GM23338 (cell line): ENCODE measurements at regions not wholly inside any gene's neighbourhood (a gene's known extent, or its start where the extent isn't known, plus 50 kb on each side); places are given as distances from the start of the nearest gene placed in this dataset.

Experiments used
- EZH2 ChIP-seq: fragments of 200-600 bp; sonication (generic); IDR thresholded peaks from one replicate; pipeline ENCODE4 v1.8.0; 2017; ENCODE audit warnings: antibody characterized with exemption, mild to moderate bottlenecking, low read depth; ENCODE audit not compliant: unreplicated experiment
- EZH2phosphoT487 ChIP-seq: fragments of 200-600 bp; sonication (generic); IDR thresholded peaks from one replicate; pipeline ENCODE4 v1.8.1; 2018; ENCODE audit warnings: antibody characterized with exemption; ENCODE audit not compliant: unreplicated experiment
- NANOG ChIP-seq: IDR thresholded peaks from 2 replicates; pipeline ENCODE4 v1.6.1; 2016; ENCODE audit warnings: antibody characterized with exemption, borderline replicate concordance
- POLR2AphosphoS5 ChIP-seq: IDR thresholded peaks from 2 replicates; pipeline ENCODE4 v1.6.1; 2016; ENCODE audit warnings: antibody characterized with exemption, low read depth
- ZNF114 ChIP-seq: fragments of 250-450 bp; sonication (Bioruptor Pico); IDR thresholded peaks from 2 replicates; pipeline ENCODE4 v1.5.0; 2020; ENCODE audit warnings: mild to moderate bottlenecking, moderate library complexity
- ZNF331 ChIP-seq: fragments of 250-450 bp; sonication (Bioruptor Pico); IDR thresholded peaks from 2 replicates; pipeline ENCODE4 v1.5.0; 2020; ENCODE audit warnings: low read depth, mild to moderate bottlenecking, moderate library complexity
- TF ChIP-seq, protein P1 (sequence below), 2 experiments: fragments of 200-600 bp in 1 of 2; sonication (generic) in 1 of 2; conservative IDR thresholded peaks; 2 replicates each; pipeline versions ENCODE4 v1.5.1 to v1.6.1; 2016 to 2017; ENCODE audit warnings: antibody characterized with exemption in 2 of 2, low read depth in 2 of 2, mild to moderate bottlenecking in 2 of 2, moderate library complexity in 1 of 2
- TF ChIP-seq, protein P2 (sequence below): IDR thresholded peaks from one replicate; pipeline ENCODE4 v1.6.1; 2018; ENCODE audit warnings: antibody characterized with exemption; ENCODE audit not compliant: unreplicated experiment

DNA sequence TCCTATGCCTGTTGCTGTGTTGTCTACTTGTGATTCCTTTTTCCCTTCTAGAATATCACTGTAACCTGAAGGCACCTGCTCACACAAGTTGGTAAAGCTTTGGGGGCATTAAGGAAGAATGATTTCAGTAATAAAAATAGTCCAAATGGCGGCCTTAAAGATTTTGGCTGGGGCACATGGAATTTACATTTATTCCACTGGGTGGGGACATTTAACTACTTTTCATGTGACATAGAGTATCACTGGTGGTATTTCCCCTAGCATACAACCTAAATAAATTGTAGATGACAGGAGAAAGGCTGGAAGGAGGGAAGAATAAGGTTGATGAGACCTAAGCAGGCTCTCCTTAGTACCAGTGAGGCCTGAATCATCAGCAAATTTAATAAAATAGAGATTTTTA lies 121.8 kb upstream of the EDA2R start:
- TF ChIP-seq, protein P1, sequence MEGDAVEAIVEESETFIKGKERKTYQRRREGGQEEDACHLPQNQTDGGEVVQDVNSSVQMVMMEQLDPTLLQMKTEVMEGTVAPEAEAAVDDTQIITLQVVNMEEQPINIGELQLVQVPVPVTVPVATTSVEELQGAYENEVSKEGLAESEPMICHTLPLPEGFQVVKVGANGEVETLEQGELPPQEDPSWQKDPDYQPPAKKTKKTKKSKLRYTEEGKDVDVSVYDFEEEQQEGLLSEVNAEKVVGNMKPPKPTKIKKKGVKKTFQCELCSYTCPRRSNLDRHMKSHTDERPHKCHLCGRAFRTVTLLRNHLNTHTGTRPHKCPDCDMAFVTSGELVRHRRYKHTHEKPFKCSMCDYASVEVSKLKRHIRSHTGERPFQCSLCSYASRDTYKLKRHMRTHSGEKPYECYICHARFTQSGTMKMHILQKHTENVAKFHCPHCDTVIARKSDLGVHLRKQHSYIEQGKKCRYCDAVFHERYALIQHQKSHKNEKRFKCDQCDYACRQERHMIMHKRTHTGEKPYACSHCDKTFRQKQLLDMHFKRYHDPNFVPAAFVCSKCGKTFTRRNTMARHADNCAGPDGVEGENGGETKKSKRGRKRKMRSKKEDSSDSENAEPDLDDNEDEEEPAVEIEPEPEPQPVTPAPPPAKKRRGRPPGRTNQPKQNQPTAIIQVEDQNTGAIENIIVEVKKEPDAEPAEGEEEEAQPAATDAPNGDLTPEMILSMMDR (conservative IDR thresholded peaks at IDR 0.05; ENCODE audit: low read depth in 2 of 2) = peak; percentile 33 to 46
- no peak for TF ChIP-seq EZH2phosphoT487
- TF ChIP-seq EZH2 = no peak
- no peak for TF ChIP-seq NANOG
- no peak for TF ChIP-seq POLR2AphosphoS5
- TF ChIP-seq, protein P2, sequence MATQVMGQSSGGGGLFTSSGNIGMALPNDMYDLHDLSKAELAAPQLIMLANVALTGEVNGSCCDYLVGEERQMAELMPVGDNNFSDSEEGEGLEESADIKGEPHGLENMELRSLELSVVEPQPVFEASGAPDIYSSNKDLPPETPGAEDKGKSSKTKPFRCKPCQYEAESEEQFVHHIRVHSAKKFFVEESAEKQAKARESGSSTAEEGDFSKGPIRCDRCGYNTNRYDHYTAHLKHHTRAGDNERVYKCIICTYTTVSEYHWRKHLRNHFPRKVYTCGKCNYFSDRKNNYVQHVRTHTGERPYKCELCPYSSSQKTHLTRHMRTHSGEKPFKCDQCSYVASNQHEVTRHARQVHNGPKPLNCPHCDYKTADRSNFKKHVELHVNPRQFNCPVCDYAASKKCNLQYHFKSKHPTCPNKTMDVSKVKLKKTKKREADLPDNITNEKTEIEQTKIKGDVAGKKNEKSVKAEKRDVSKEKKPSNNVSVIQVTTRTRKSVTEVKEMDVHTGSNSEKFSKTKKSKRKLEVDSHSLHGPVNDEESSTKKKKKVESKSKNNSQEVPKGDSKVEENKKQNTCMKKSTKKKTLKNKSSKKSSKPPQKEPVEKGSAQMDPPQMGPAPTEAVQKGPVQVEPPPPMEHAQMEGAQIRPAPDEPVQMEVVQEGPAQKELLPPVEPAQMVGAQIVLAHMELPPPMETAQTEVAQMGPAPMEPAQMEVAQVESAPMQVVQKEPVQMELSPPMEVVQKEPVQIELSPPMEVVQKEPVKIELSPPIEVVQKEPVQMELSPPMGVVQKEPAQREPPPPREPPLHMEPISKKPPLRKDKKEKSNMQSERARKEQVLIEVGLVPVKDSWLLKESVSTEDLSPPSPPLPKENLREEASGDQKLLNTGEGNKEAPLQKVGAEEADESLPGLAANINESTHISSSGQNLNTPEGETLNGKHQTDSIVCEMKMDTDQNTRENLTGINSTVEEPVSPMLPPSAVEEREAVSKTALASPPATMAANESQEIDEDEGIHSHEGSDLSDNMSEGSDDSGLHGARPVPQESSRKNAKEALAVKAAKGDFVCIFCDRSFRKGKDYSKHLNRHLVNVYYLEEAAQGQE = no peak
- no peak for TF ChIP-seq ZNF331 (CRISPR knock-in tag)
- no peak for TF ChIP-seq ZNF114 (CRISPR knock-in tag)
